HG02610 (cell line): ENCODE measurements at regions not wholly inside any gene's neighbourhood (a gene's known extent, or its start where the extent isn't known, plus 50 kb on each side); places are given as distances from the start of the nearest gene placed in this dataset.
"Not testable (repeated sequence)": the region's sequence is repeated elsewhere in the genome, so short reads cannot be mapped to it uniquely, and the experiment has no call there.

ENCODE experiments used
- ATAC-seq: cut with Tn5 transposase; IDR thresholded peaks from one replicate; pipeline ENCODE4 v1.9.1; 2021; ENCODE audit warnings: mild to moderate bottlenecking, moderate library complexity; ENCODE audit not compliant: unreplicated experiment

GRCh38 chr2:40676134-40676790, 224.4 kb upstream of the SLC8A1 start:
- ATAC-seq: not testable (repeated sequence)

- ATAC-seq: peak; percentile 96
Measured at GRCh38 chr2:40680547-40680946, 228.7 kb upstream of the SLC8A1 start.

- ATAC-seq: no peak
Measured at GRCh38 chr2:40690036-40690435, 238.1 kb upstream of the SLC8A1 start.

GRCh38 chr2:40690525-40690924, 238.6 kb upstream of the SLC8A1 start:
- ATAC-seq: no peak

GRCh38 chr2:40700231-40700954, 248.5 kb upstream of the SLC8A1 start:
- no peak for ATAC-seq

- ATAC-seq: not testable (repeated sequence)
Measured at GRCh38 chr2:40712197-40712894, 260.5 kb upstream of the SLC8A1 start.

- ATAC-seq: no peak
Measured at GRCh38 chr2:40716879-40717278, 265.0 kb upstream of the SLC8A1 start.

GRCh38 chr2:40719414-40719813, 267.5 kb upstream of the SLC8A1 start:
- no peak for ATAC-seq

- ATAC-seq: no peak
Measured at GRCh38 chr2:40721595-40721994, 269.7 kb upstream of the SLC8A1 start.

- no peak for ATAC-seq
Measured at GRCh38 chr2:40723194-40723593, 271.3 kb upstream of the SLC8A1 start.

- ATAC-seq: no peak
Measured at GRCh38 chr2:40725040-40725439, 273.1 kb upstream of the SLC8A1 start.

GRCh38 chr2:40725950-40726349, 274.1 kb upstream of the SLC8A1 start:
- ATAC-seq: no peak

GRCh38 chr2:40734797-40735196, 282.9 kb upstream of the SLC8A1 start:
- ATAC-seq: no peak

- no peak for ATAC-seq
Measured at GRCh38 chr2:40737180-40737579, 285.3 kb upstream of the SLC8A1 start.

- no peak for ATAC-seq
Measured at GRCh38 chr2:40740419-40740818, 288.5 kb upstream of the SLC8A1 start.

- no peak for ATAC-seq
Measured at GRCh38 chr2:40741532-40741931, 289.6 kb upstream of the SLC8A1 start.

GRCh38 chr2:40746191-40746590, 294.3 kb upstream of the SLC8A1 start:
- ATAC-seq: no peak

GRCh38 chr2:40751981-40752380, 300.1 kb upstream of the SLC8A1 start:
- ATAC-seq: no peak

GRCh38 chr2:40752796-40753195, 300.9 kb upstream of the SLC8A1 start:
- no peak for ATAC-seq

GRCh38 chr2:40754912-40755311, 303.0 kb upstream of the SLC8A1 start:
- ATAC-seq: no peak

- ATAC-seq: no peak
Measured at GRCh38 chr2:40758401-40759155, 306.7 kb upstream of the SLC8A1 start.
